K562 (cell line): ENCODE measurements at regions not wholly inside any gene's neighbourhood (a gene's known extent, or its start where the extent isn't known, plus 50 kb on each side); places are given as distances from the start of the nearest gene placed in this dataset.

ENCODE experiments used
- CBX3 ChIP-seq, 2 experiments: IDR thresholded peaks; 1 replicate in 1 of 2; 2 replicates in 1 of 2; pipeline ENCODE4 v1.6.1; 2012; ENCODE audit warnings: inconsistent platforms in 2 of 2, low read length in 2 of 2, borderline replicate concordance in 1 of 2, control low read depth in 1 of 2
- CEBPG ChIP-seq, 3 experiments: fragments of 200-800 bp in 1 of 3; sonication (Bioruptor generic) in 1 of 3; sonication (generic) in 1 of 3; formaldehyde crosslinking in 1 of 3; IDR thresholded peaks in 2 of 3; conservative IDR thresholded peaks in 1 of 3; 2 replicates each; pipeline versions ENCODE4 v1.6.1 to v1.8.0; 2016 to 2022; ENCODE audit warnings: missing compliant biosample characterization in 2 of 3, missing genetic modification characterization in 2 of 3, mild to moderate bottlenecking in 1 of 3, missing genetic modification reagents in 1 of 3
- CHAMP1 ChIP-seq: fragments of 450-650 bp; IDR thresholded peaks from 2 replicates; pipeline ENCODE4 v1.6.1; 2016; ENCODE audit warnings: mild to moderate bottlenecking
- CREB5 ChIP-seq: fragments of 250-450 bp; sonication (Bioruptor Pico); IDR thresholded peaks from 2 replicates; pipeline ENCODE4 v1.5.0; 2020; ENCODE audit warnings: mild to moderate bottlenecking
- CREM ChIP-seq: IDR thresholded peaks from 2 replicates; pipeline ENCODE4 v1.6.1; 2014; ENCODE audit warnings: antibody characterized with exemption, low read depth
- ETS2 ChIP-seq: IDR thresholded peaks from 2 replicates; pipeline ENCODE4 v1.6.1; 2016; ENCODE audit warnings: borderline replicate concordance, missing genetic modification characterization, mild to moderate bottlenecking, moderate library complexity, missing compliant biosample characterization; ENCODE audit not compliant: poor library complexity, severe bottlenecking
- HINFP ChIP-seq: fragments of 450-650 bp; conservative IDR thresholded peaks from 2 replicates; pipeline ENCODE4 v1.6.1; 2016; ENCODE audit warnings: missing genetic modification characterization, low read depth, mild to moderate bottlenecking, control low read depth, missing compliant biosample characterization
- IRF9 ChIP-seq: fragments of 450-650 bp; IDR thresholded peaks from 2 replicates; pipeline ENCODE4 v1.6.1; 2016; ENCODE audit warnings: missing biosample characterization, missing genetic modification characterization
- NRF1 ChIP-seq, 2 experiments: fragments of 450-650 bp; IDR thresholded peaks in 1 of 2; conservative IDR thresholded peaks in 1 of 2; 2 replicates each; pipeline ENCODE4 v1.6.1; 2014; ENCODE audit warnings: mild to moderate bottlenecking in 2 of 2
- RAD21 ChIP-seq, 2 experiments: fragments of 250-450 bp in 1 of 2; fragments of 450-650 bp in 1 of 2; sonication (Bioruptor Pico) in 1 of 2; formaldehyde crosslinking in 1 of 2; IDR thresholded peaks in 1 of 2; conservative IDR thresholded peaks in 1 of 2; 2 replicates each; pipeline versions ENCODE4 v1.4.0 to v1.8.0; 2020 to 2022; ENCODE audit warnings: mild to moderate bottlenecking in 2 of 2, moderate library complexity in 1 of 2
- SNAPC5 ChIP-seq: fragments of 250-450 bp; sonication (Bioruptor Pico); IDR thresholded peaks from 2 replicates; pipeline ENCODE4 v1.8.0; 2021; ENCODE audit warnings: moderate library complexity, mild to moderate bottlenecking, inconsistent platforms
- SRSF7 ChIP-seq: fragments of 200-400 bp; formaldehyde crosslinking; optimal IDR thresholded peaks from 2 replicates; pipeline ENCODE3; 2017; ENCODE audit warnings: mild to moderate bottlenecking, low read depth, low read length
- ZBTB33 ChIP-seq: sonication (generic); formaldehyde crosslinking; IDR thresholded peaks from 2 replicates; pipeline ENCODE4 v1.8.1; 2023; ENCODE audit warnings: mild to moderate bottlenecking, missing genetic modification reagents
- ZNF23 ChIP-seq: fragments of 250-450 bp; sonication (Bioruptor Pico); IDR thresholded peaks from 2 replicates; pipeline ENCODE4 v1.4.0; 2020; ENCODE audit warnings: mild to moderate bottlenecking
- ZNF644 ChIP-seq: fragments of 200-800 bp; sonication (Bioruptor generic); IDR thresholded peaks from 2 replicates; pipeline ENCODE4 v1.6.1; 2016; ENCODE audit warnings: low read depth, missing genetic modification characterization, missing compliant biosample characterization
- ZNF696 ChIP-seq: fragments of 250-450 bp; sonication (Bioruptor Pico); conservative IDR thresholded peaks from 2 replicates; pipeline ENCODE4 v1.4.0; 2020; ENCODE audit warnings: mild to moderate bottlenecking, moderate library complexity

GRCh38 chr1:222455188-222455879 is 92.6 kb downstream of the HHIPL2 start (continued):
- TF ChIP-seq CHAMP1 (no peak), ZNF696 (no peak), CREM (peak; percentile 66), ZBTB33 (peak; percentile 51; the same call in 1 of the 2 replicates), HINFP (no peak), ZNF23 (CRISPR knock-in tag) (no peak), ETS2 (tag) (no peak), SRSF7 (no peak), ZNF644 (tag) (0 out of 2 replicates have a peak, but pooled peaks have one; percentile 39), CREB5 (CRISPR knock-in tag) (no peak), CBX3 (IDR thresholded peaks at IDR 0.05; ENCODE audit: borderline replicate concordance in 1 of 2, low read length in 2 of 2) (peak in 1 of 2 experiments; percentile 42; a peak in 1 of 3 replicates), CEBPG (CRISPR knock-in tag; IDR thresholded peaks at IDR 0.05) (peak; percentile 99), CEBPG (tag; conservative IDR thresholded peaks at IDR 0.05 in 1 of 2, IDR thresholded peaks at IDR 0.05 in 1 of 2) (peak; percentile 99 to 100), SNAPC5 (CRISPR knock-in tag) (no peak), NRF1 (conservative IDR thresholded peaks at IDR 0.05 in 1 of 2, IDR thresholded peaks at IDR 0.05 in 1 of 2) (peak in 1 of 2 experiments; percentile 13; a peak in 1 of 4 replicates), RAD21 (CRISPR knock-in tag; conservative IDR thresholded peaks at IDR 0.05 in 1 of 2, IDR thresholded peaks at IDR 0.05 in 1 of 2) (peak; percentile 95 to 99), IRF9 (tag) (peak; percentile 93)
